ENCODE measurements at regions not wholly inside any gene's neighbourhood (a gene's known extent, or its start where the extent isn't known, plus 50 kb on each side); places are given as distances from the start of the nearest gene placed in this dataset.

GRCh38 chr3:161568671-161569070 is 72.1 kb downstream of the OTOL1 start:
- TF ChIP-seq CTCF (conservative IDR thresholded peaks at IDR 0.05; ENCODE audit: low read length) = no peak
- no peak for TF ChIP-seq EZH2phosphoT487 (IDR thresholded peaks at IDR 0.05; ENCODE audit: borderline replicate concordance)

Data from Loucy (cell line).